PC-3 (cell line): ENCODE measurements at regions not wholly inside any gene's neighbourhood (a gene's known extent, or its start where the extent isn't known, plus 50 kb on each side); places are given as distances from the start of the nearest gene placed in this dataset.

Experiments
- CTCF ChIP-seq: fragments of 300-600 bp; sonication (generic); conservative IDR thresholded peaks from 2 replicates; pipeline ENCODE4 v1.5.1; 2017; ENCODE audit warnings: antibody characterized with exemption, low read depth, mild to moderate bottlenecking, low read length
- EZH2phosphoT487 ChIP-seq: fragments of 300-600 bp; sonication (generic); IDR thresholded peaks from 2 replicates; pipeline ENCODE4 v1.6.1; 2018; ENCODE audit warnings: mild to moderate bottlenecking, antibody characterized with exemption, low read length, borderline replicate concordance

DNA sequence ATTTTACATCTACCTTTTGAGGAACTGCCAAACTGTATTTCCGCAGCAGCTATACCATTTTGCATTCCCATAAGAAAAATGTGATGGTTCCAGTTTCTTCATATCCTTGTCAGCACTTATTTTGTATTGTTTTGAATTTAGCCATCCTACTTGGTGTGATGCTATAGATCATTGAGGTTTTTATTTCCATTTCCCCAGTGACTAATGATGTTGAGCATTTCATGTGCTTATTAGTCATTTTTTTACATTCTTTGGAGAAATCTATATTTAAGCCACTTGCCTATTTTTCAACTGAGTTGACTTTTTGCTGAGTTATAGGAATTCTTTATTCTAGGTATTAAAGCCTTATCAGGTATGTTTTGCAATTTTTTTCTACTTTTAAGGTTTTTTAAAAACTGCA is 347.6 kb upstream of the RARB start:
- no peak for TF ChIP-seq CTCF
- no peak for TF ChIP-seq EZH2phosphoT487
